Stimulated activated CD4-positive, alpha-beta T cell treated with anti-CD3 and anti-CD28 coated beads, Interleukin-2, amount 100 ng/mL, for 48 hours (primary cell): ENCODE measurements at regions not wholly inside any gene's neighbourhood (a gene's known extent, or its start where the extent isn't known, plus 50 kb on each side); places are given as distances from the start of the nearest gene placed in this dataset.

Experiments used
- DNase-seq, 2 donors: peaks; one replicate each; pipeline ENCODE4 v3.0.0-alpha.2; 2020

DNA sequence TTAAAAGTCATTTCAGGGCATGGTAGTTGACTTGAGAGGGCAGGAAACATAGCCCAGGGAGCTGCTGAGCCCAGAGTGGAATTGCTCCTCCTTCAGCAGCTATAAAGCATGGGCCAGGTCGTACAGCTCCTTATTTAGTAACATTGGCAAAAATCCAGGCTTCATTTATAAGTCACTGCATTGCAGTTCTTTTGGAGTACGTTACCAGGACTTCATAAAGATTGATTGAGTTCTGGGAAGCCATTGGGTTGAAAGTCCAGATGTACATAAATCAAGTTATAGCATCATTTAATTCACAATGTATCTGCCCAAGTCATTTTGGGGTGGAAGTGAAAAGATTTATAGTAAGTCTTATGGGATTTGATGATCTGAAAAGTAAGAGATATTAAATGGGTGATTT lies 53.0 kb upstream of the ANKEF1 start:
- no peak for DNase-seq

DNA sequence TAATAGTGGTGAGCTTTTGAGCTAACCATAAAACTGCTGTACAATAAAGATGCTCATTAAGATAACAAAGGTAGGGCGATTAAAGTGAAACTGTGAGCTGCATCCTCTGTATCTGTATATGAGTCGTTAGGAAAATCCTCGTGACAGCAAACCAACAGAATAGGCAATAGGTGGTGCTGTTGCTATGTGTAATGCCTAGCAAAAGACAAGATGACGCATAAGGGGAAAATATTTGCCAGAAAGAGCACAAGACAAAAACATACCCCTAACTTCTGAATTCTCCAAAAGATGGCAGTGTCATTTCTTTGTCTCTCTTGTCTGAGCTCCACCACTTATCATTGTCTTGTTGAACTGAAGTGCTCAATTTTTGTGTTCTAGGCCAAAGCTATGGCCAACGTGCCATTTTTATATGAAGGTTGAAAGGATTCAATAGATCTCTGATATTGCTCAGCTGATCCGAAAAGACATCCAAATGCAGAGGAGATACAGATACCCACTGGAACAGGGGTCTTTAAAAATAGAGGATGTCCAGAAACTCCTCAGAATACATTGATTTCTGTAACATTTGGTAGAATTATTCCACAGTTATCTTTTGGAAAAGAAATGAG lies 56.3 kb upstream of the ANKEF1 start:
- no peak for DNase-seq

DNA sequence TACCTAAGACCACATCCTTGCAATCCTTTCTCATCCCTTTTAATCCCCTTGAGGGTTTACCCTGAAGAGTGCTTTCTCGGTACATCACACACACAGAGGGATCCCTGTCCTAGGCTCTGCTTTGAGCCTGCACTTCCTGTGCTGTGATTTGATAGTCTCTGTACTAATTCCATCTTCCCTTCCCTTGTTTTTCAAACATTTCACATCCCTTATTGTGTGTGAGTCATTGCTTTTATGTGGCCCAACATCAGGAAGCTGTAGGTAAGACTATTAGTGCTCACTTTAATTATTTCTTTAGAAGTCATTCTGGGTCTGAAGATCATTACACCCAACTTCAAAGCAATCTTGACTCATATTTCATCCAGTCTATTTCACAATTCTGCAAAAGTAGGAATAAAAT lies 57.2 kb upstream of the ANKEF1 start:
- DNase-seq: no peak

DNA sequence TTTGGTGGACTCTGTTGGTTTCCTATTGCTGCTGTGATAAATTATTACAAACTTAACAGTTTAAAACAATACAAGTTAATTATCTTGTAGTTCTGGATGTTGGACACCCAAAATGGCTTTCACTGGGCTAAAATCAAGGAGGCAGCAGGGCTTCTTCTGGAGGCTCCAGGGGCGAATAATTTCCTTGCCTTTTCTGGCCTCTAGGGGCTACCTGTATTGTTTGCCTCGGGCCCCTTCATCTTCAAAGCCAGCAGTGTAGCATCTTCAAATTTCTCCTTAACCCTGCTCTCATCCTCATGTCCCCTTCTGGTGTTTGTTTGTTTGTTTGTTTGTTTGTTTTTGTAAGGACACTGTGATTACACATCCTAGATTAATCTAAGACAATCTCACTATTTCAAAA lies 60.5 kb upstream of the ANKEF1 start:
- DNase-seq: no peak

DNA sequence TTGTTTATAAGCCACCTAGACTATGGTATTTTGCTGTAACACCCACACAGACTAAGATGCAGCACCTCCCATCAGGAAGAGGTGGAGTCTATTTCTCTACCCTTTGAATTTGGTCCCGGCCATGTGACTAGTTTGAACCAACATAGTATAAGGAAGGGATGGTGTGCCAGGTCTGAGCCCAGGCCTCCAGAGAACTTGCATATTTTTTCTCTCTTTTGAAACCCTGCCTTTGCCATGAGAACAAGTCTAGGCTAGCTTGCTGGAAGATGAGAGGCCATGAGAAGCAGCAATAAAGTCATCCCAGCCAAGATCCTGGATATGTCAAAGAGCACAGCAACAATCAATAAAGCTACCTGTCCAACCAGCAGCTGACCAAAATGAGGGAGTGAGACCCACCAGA lies 63.0 kb upstream of the ANKEF1 start:
- no peak for DNase-seq

DNA sequence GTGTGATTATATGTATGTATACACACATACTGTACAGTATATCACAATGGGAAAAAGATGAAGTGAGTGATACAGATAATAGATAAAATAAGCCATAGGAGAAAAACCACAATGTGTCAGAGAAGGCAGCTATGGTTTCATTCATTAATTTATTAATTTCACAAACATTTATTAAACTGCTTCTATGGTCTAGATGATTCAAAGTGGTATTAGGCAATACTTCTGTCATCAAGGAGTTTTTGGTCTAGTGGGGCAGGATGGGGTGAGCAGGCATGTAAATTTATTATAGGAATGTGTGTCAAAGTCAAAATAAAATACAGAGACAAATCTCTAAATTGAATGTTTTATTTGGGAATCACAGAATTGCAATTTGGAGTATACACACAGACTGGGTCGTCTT lies 65.2 kb upstream of the ANKEF1 start:
- DNase-seq: no peak

DNA sequence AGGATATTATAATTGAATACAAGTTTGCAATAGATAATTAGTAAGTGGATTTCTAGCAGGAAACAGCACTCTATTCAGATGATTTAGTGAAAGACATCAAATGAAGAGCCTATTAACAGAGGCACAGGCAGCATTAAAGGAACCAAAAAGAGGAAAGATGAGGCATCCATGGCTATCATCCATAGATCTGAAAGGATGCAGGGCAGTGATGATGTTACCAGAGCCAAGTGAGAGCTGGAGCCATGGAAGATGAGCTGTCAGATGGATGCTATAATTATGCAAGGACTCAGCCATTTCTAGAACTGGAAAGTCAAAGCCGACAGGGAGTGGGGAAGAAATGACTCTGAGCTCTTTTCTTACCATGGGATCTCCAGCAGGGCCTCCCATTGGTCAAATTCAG lies 66.8 kb upstream of the ANKEF1 start:
- DNase-seq: no peak

DNA sequence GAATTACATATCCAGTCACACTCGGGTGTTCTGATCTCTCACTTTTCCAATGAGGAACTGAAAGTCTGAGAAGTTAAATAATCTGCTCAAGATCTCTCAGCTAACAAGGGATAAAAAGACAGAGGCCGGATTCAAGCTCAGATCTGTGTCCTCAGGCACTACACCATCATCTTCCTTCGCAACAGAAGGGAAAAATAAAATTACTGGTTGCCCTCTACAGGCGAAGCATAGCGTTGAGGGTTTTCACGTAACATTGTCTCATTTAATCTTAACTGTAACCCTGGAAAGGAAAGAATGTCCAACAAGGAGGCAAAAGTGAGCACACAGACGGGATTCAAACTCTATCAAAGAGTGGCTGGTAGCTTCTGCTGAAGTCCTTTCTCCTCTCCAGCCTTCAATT lies 67.8 kb upstream of the ANKEF1 start:
- DNase-seq: no peak

DNA sequence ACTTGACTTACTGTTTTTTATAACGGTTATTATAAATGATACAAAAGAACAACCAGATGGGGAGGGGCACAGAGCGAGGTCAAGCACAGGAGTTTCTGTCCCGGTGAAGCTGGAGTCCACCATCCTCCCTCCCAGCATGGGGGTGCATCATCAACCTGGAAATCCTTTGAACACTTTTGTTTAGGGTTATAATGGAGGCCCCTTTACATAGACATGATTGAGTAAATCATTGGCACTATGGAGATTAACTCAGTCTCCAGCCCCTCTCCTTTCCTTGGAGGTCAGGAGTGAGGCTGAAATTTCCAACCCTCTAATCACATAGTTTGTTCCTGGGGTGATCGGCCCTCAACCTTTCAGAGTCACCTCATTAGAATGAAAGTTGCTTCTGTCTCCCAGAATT lies 71.8 kb upstream of the ANKEF1 start:
- no peak for DNase-seq

DNA sequence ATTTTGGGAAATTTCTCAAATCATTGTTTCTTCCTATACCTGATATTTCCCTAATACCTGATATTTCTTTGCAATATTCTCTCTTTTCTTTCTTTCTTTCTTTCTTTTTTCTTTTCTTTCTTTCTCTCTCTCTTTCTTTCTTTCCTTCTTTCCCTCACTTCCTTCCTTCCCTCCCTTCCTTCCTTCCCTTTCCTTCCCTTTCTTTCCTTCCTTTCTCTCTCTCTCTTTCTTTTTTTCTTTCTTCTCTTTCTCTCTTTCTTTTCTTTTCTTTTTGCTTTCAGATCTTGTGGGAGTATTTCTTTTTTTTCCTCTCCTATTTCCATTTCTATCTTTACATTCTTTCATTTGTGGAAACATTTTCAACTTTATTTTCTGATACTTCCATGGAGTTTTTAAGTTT lies 76.1 kb upstream of the ANKEF1 start:
- DNase-seq: no peak

DNA sequence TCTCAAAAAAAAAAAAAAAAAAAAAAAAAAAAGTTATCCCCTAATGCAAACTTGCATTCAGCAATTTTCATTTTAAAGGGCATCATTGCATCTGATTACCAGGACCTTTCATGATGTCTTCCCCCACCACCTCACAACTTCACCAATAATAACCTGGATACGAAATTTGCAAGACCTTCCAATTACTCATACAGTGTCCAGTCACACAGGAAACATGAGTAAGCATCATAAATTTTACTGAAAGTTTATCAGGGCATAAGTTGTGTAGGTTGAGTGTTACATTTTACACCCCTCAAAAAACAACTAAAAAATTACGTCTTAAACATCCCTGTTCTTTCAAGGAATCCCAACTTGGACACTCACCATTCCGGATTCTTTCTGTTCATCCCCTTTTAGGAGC lies 79.1 kb upstream of the ANKEF1 start:
- DNase-seq: no peak

DNA sequence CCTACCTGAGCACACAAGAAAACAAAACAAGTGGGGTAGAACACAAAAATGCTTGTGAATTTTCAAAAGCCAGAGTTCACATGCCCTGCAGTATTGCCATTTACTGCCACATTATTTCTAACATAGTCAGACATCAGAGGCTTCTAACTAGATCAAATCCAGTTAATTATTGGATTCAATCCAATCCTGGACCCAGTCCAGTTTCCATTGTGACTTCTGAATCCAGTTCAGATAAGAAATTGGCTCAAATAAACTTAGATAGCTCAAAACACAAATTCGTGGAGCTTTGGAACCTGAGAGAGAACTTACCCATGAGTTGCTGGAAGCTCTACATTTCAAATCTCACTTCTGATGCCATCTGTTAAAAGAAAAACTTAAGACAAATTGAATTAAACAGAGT lies 85.2 kb upstream of the ANKEF1 start:
- DNase-seq: no peak

DNA sequence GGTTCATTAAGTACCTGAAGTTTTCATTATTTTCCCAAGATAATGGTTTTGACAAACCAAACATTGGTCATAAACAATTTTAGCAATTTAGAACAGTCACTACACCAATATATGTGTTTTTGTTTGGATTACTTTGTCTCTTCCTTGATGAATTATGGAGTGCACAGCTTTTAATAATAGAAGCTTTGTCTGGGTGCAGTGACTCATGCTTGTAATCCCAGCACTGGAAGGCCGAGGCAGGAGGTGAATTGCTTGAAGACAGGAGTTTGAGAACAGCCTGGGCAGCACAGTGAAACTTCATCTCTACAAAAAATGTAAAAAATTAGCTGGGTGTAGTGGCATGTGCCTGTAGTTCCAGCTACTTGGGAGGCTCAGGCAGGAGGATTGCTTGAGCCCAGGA lies 89.4 kb upstream of the ANKEF1 start:
- DNase-seq: no peak

DNA sequence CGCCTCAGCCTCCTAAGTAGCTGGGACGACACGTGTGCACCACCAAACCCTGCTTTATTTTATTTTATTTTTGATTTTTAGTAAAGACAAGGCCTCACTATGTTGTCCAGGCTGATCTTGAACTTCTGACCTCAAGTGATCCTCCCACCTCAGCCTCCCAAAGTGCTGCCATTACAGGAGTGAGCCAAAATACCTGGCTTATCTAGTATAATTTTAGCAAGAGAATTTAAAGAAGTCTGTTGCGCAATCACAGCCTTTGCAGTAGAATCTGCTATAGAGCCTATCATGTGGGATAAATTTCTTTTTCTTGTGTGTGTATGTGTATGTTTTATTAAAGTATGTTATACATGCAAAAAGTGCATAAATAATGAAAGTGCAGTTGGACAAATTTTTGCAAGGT lies 92.1 kb upstream of the ANKEF1 start:
- DNase-seq: no peak

DNA sequence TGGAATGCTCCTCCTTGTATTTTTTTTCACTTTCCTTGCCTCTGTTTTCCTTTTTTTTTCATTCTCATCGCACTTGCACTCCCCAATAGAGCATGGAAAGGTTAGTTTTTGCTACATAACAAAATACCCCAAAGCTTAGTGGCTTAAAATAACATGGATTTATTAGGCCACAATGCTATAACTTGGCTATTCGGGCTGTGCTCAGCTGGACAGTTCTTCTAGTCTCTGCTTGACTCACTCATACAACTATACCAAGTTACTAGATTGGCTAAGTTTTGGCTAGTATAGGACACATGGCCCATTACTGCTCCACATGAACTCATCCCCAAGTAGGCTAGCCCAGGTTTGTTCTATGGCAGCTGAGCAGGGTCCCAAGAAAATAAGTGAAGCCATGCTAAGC lies 94.5 kb upstream of the ANKEF1 start:
- DNase-seq: no peak

DNA sequence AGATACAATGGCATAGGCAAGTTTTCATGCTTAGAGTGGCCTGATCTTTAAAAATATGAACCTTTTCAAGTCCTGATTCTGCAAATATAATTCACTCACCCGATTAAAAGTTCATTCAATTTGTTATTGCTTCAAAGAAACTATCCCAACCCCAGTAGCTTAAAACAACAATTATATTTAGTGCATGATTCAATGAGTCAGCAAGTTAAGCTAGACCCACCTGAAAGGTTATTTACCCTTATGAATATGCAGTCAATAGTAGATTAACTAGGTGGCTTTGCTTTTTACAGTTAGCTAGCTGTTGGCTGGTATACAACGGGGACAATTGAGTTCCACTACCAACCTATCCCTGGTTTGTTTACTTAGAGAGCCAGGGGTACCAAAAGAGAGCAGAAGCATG lies 95.6 kb upstream of the ANKEF1 start:
- no peak for DNase-seq

DNA sequence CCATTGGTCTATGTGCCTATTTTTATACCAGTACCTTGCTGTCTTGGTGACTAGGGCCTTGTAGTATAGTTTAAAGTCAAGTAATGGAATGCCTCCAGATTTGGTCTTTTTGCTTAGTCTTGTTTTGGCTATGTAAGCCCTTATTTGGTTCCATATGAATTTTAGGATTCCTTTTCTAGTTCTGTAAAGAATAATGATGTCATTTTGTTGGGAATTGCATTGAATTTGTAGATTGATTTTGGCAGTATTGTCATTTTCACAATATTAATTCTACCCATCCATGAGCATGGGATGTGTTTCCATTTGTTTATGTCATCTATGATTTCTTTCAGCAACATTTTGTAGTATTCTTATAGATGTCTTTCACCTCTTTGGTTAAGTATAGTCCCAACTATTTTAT lies 96.4 kb upstream of the PAK5 start:
- no peak for DNase-seq

DNA sequence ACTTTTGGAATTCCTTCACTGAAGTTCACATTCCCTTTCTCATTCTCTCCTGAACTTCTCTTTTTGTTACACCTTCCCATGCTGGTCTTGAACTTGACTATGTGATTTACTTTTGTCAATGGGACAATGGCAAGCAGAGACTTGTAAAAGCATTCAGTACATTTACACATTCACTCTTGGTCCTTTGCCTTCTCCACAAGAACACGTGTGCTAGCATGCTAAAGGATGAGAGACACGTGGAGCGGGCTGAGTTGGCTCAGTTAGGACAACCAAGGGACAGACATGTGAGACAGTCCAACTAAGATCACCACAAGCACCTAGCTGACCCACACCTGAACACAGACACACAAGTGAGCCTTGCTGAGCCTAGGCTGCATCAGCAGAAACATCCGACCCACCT lies 91.3 kb upstream of the PAK5 start:
- DNase-seq: no peak

DNA sequence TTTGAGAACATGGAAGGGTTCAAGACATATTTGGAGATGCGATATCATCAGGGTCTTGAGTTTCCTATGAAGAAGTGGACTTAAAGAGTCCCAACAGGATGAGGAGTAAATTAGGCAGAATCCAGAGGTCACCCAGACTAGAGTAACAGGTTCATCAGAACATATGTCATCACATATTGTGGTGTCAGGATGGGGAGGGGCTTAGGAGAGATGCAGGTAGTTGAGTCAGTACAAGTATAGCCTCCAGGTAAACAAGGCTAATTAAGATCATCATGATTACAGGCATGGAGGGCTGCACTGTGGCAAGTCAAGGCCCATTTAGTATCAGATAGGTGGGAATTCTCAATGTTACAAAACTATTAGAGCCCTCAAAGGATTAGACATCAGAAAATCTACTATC lies 90.1 kb upstream of the PAK5 start:
- DNase-seq: no peak

DNA sequence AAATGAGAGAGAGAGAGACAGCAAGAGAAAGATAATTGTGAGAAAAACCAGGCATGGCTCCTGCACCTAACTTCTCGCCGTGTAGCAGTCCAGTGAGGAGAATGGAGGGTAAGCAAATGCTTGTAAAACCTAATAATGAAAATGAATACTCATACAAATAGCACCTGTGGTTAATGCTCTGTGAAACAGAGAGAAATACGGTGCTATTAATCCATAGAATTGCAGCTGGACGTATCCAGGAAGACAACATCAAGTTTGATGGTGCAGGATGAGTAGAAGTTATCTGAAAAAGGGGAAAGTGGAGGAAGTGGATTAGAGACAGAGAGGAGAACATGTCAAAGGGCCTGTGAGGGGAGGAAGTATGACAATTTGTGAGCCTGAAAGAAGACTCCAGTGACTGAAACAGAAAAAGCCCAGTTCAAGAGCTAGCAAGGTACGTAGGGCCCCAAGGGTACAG lies 89.4 kb upstream of the PAK5 start:
- no peak for DNase-seq

DNA sequence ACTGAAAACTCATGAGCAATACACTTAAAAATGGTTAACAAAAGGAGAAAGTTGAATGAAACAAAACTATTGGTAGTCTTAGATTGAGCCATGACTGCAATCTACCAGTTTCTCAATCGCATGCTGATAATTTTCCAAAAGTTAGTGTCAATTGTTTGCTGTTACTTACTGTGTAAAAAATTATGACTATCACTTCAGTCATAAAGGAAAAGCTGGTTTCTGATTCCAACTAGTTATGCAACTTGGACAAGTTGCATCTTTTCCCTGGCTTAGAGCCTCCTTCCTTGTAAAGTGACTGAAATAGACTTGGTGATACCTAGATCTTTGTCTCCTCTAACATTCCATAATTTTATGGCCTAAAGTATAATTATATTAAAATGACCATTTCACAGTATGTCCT lies 88.3 kb upstream of the PAK5 start:
- DNase-seq: no peak

DNA sequence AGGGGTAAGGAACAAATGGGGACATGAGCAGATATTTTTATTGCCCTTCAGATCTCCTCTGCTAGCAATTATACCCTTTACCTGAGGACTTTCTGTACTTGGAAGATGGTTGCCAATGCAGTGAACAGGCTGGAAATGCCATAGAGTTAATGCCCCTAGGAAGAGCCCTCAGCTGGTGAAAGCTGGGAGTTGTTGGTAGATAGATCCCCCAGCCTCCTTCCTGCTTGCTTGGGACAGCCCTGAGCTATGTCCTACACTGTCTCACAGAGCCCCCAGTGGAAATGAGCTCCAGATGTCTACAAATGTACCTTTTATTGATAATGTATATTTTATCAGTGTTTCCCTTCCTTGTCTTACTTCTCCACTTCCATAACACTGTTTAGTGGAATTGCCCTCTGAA lies 87.6 kb upstream of the PAK5 start:
- DNase-seq: no peak

DNA sequence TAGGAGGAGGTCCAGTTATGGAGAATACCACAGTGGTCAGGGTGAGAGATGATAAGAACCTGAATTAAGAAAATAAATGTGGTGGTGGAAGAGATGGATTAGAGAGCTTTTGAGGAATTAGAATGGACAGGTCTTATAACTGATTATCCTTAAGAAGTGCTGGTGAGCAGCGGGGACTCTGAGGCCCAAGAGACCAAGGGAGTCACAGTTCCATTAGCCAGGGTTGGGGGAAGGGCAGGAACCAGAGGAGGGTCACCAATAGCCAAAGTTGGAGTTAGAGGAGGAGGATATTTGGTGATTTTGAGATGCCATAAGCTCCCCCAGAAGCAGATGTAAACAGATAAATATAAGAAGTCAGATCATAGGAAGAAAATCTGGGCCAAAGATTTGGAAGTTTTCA lies 87.1 kb upstream of the PAK5 start:
- no peak for DNase-seq

DNA sequence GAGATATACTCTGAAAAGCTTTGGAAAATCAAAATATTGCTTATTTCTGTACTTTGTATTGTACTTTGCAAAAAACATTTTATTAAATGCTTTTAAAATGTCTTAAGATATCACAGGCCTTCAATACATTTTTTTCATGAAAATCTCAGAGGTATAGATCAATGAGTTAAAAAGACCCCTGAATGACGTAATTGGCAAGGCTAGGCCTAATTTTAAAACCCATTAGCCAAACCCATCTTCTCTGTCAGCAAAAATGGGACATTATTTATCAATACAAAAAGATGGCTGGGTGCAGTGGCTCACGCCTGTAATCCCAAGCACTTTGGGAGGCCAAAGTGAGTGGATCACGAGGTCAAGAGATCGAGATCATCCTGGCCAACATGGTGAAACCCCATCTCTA lies 84.8 kb upstream of the PAK5 start:
- DNase-seq: no peak

DNA sequence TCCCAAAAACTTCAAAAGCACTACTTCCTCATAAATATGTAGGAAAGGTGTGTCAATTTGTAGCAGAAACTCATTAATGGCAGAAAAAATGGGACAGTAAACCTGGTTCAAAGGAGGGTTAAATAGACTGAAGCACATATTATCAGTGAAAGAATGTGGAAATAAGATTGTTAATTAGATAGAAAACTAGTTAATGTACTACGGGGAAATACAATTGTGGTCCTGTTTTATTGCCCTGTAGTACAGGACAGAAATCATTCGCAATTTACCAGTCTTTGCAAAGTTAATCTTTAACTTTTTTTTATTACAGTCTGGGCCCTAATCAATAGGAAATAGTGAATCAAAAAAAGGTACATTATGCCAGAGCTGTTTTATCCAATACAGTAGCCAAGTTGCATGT lies 82.0 kb upstream of the PAK5 start:
- no peak for DNase-seq
